ENCODE measurements at regions not wholly inside any gene's neighbourhood (a gene's known extent, or its start where the extent isn't known, plus 50 kb on each side); places are given as distances from the start of the nearest gene placed in this dataset.
"Not testable (repeated sequence)": the region's sequence is repeated elsewhere in the genome, so short reads cannot be mapped to it uniquely, and the experiment has no call there.

- H3K36me3 ChIP-seq; H3K4me1 ChIP-seq; H3K9me3 ChIP-seq; H3K4me3 ChIP-seq; DNase-seq; in situ Hi-C loops (cut with MboI; ENCODE audit: low pct_ligation_motif_present in 1 of 4, low pct_unique_long_range_greater_than_20kb in 1 of 4, low sequenced_read_pairs in 3 of 4); intact Hi-C loops (cut with DNase I; ENCODE audit: low total_unique reads); H3K27me3 ChIP-seq; H3K27ac ChIP-seq: not testable (repeated sequence)
- TF ChIP-seq CTCF (IDR thresholded peaks at IDR 0.05) = peak in 1 of 5 experiments; percentile 33
- 30% methylated on average over 5 of the region's 11 CpGs; no CpG with 5 or more reads in 1 of the 2 donors for WGBS, 2 donors (ENCODE audit: low coverage in 1 of 2)
Measured at GRCh38 chr14:106537597-106537996, 1011.2 kb downstream of the TMEM121 start.

GRCh38 chr14:106538201-106538600 is 1011.8 kb downstream of the TMEM121 start:
- intact Hi-C loops (cut with DNase I; ENCODE audit: low total_unique reads) (no loop called here), in situ Hi-C loops (cut with MboI; ENCODE audit: low pct_ligation_motif_present in 1 of 4, low pct_unique_long_range_greater_than_20kb in 1 of 4, low sequenced_read_pairs in 3 of 4) (no loop called here)
- H3K4me1 ChIP-seq = no peaks in the 10 kb centered on the region
- DNase-seq = no peak
- H3K4me3 ChIP-seq = no peak overlapping the region
- TF ChIP-seq POLR2A (IDR thresholded peaks at IDR 0.05) (no peak), POLR2AphosphoS5 (IDR thresholded peaks at IDR 0.05) (no peak), CTCF (IDR thresholded peaks at IDR 0.05) (no peak), EP300 (IDR thresholded peaks at IDR 0.05; ENCODE audit: low read depth) (no peak)
- no peaks in the 10 kb centered on the region for H3K36me3 ChIP-seq
- 40 to 68% methylated on average over 1 to 2 of the region's 2 CpGs for WGBS, 2 donors (ENCODE audit: low coverage in 1 of 2)
- H3K27me3 ChIP-seq = peaks cover 8% of the 10 kb centered on the region
- H3K27ac ChIP-seq = no peak overlapping the region
- no peaks in the 10 kb centered on the region for H3K9me3 ChIP-seq

- TF ChIP-seq POLR2AphosphoS5 (IDR thresholded peaks at IDR 0.05) (no peak), CTCF (IDR thresholded peaks at IDR 0.05) (no peak), EP300 (IDR thresholded peaks at IDR 0.05; ENCODE audit: low read depth) (no peak), POLR2A (IDR thresholded peaks at IDR 0.05) (no peak)
- no peak overlapping the region for H3K4me3 ChIP-seq
- no peaks in the 10 kb centered on the region for H3K4me1 ChIP-seq
- H3K27ac ChIP-seq = no peak overlapping the region
- no peak for DNase-seq
- H3K9me3 ChIP-seq = no peaks in the 10 kb centered on the region
- intact Hi-C loops (cut with DNase I; ENCODE audit: low total_unique reads) (no loop called here), in situ Hi-C loops (cut with MboI; ENCODE audit: low pct_ligation_motif_present in 1 of 4, low pct_unique_long_range_greater_than_20kb in 1 of 4, low sequenced_read_pairs in 3 of 4) (no loop called here)
- no peaks in the 10 kb centered on the region for H3K36me3 ChIP-seq
- no peaks in the 10 kb centered on the region for H3K27me3 ChIP-seq
- 50 to 59% methylated on average over 3 of the region's 3 CpGs for WGBS, 2 donors (ENCODE audit: low coverage in 1 of 2)
Measured at GRCh38 chr14:106547735-106548434, 1021.5 kb downstream of the TMEM121 start.

GRCh38 chr14:106549064-106549463 is 1022.7 kb downstream of the TMEM121 start:
- Histone ChIP-seq H3K27me3 (peaks cover 7% of the 10 kb centered on the region), H3K36me3 (no peaks in the 10 kb centered on the region), H3K4me1 (no peaks in the 10 kb centered on the region), H3K27ac (no peak overlapping the region), H3K9me3 (no peaks in the 10 kb centered on the region), H3K4me3 (no peak overlapping the region)
- in situ Hi-C loops (cut with MboI; ENCODE audit: low pct_ligation_motif_present in 1 of 4, low pct_unique_long_range_greater_than_20kb in 1 of 4, low sequenced_read_pairs in 3 of 4) = no loop called here
- no peak for TF ChIP-seq EP300 (IDR thresholded peaks at IDR 0.05; ENCODE audit: low read depth)
- TF ChIP-seq POLR2A (IDR thresholded peaks at IDR 0.05) = no peak
- TF ChIP-seq CTCF (IDR thresholded peaks at IDR 0.05) = no peak
- TF ChIP-seq POLR2AphosphoS5 (IDR thresholded peaks at IDR 0.05) = no peak
- intact Hi-C loops (cut with DNase I; ENCODE audit: low total_unique reads) = no loop called here
- WGBS, 2 donors (ENCODE audit: low coverage in 1 of 2) = 77 to 100% methylated on average over 1 of the region's 1 CpG
- no peak for DNase-seq
